ENCODE measurements at regions not wholly inside any gene's neighbourhood (a gene's known extent, or its start where the extent isn't known, plus 50 kb on each side); places are given as distances from the start of the nearest gene placed in this dataset.

DNA sequence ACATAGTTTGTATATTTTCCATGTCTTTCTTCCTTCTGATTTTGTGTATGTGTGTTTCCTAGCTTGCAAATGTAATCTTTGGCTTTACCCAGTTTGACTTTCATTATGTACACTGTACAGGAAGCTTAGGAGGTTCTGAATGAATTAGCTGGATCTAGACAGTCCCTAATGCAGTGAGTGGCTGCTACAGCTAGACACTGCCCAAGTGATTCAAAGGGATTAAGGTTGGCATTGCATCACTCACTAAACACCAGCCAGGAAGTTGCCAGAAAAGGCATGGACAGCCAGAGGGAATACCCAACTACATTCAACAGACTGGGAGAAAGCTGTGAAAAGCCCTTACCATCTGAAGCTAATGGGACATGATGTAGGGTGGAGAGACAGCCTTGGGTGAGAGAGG lies 316.0 kb upstream of the MEX3C start:
- TF ChIP-seq, protein P1, sequence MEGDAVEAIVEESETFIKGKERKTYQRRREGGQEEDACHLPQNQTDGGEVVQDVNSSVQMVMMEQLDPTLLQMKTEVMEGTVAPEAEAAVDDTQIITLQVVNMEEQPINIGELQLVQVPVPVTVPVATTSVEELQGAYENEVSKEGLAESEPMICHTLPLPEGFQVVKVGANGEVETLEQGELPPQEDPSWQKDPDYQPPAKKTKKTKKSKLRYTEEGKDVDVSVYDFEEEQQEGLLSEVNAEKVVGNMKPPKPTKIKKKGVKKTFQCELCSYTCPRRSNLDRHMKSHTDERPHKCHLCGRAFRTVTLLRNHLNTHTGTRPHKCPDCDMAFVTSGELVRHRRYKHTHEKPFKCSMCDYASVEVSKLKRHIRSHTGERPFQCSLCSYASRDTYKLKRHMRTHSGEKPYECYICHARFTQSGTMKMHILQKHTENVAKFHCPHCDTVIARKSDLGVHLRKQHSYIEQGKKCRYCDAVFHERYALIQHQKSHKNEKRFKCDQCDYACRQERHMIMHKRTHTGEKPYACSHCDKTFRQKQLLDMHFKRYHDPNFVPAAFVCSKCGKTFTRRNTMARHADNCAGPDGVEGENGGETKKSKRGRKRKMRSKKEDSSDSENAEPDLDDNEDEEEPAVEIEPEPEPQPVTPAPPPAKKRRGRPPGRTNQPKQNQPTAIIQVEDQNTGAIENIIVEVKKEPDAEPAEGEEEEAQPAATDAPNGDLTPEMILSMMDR (IDR thresholded peaks at IDR 0.05) = no peak
- TF ChIP-seq POLR2A (IDR thresholded peaks at IDR 0.05) (no peak), EP300 (IDR thresholded peaks at IDR 0.05) (no peak)

Measured in stomach (tissue), 4 donors.